K562 (cell line): ENCODE measurements at regions not wholly inside any gene's neighbourhood (a gene's known extent, or its start where the extent isn't known, plus 50 kb on each side); places are given as distances from the start of the nearest gene placed in this dataset.

Source experiments
- CEBPB ChIP-seq: fragments of 450-650 bp; IDR thresholded peaks from 2 replicates; pipeline ENCODE4 v1.6.1; 2016; ENCODE audit warnings: missing genetic modification characterization, missing compliant biosample characterization
- CTCF ChIP-seq, 3 experiments: IDR thresholded peaks in 2 of 3; conservative IDR thresholded peaks in 1 of 3; 2 replicates each; pipeline ENCODE4 v1.5.1; 2011 to 2012; ENCODE audit warnings: low read length in 3 of 3, mild to moderate bottlenecking in 3 of 3, control low read depth in 2 of 3, improper control_type of control experiment in 1 of 3, inconsistent platforms in 1 of 3, low read depth in 1 of 3, mixed read lengths in 1 of 3, moderate library complexity in 1 of 3; ENCODE audit not compliant: insufficient read depth in 2 of 3
- EP300 ChIP-seq: IDR thresholded peaks from 2 replicates; pipeline ENCODE4 v1.6.1; 2012; ENCODE audit warnings: low read length, improper control_type of control experiment
- ETV6 ChIP-seq, 3 experiments: fragments of 150-350 bp in 1 of 3; sonication (generic) in 1 of 3; formaldehyde crosslinking in 1 of 3; IDR thresholded peaks; 2 replicates each; pipeline versions ENCODE4 v1.6.1 to v1.8.0; 2014 to 2022; ENCODE audit warnings: borderline replicate concordance in 2 of 3, low read depth in 2 of 3, antibody characterized with exemption in 1 of 3, low read length in 1 of 3, mild to moderate bottlenecking in 1 of 3, missing genetic modification reagents in 1 of 3
- MED1 ChIP-seq: sonication (generic); formaldehyde crosslinking; IDR thresholded peaks from 2 replicates; pipeline ENCODE4 v1.8.1; 2023; ENCODE audit warnings: missing genetic modification reagents, borderline replicate concordance
- MITF ChIP-seq: IDR thresholded peaks from 2 replicates; pipeline ENCODE4 v1.6.1; 2014; ENCODE audit warnings: antibody characterized with exemption
- NFE2L1 ChIP-seq: fragments of 450-650 bp; IDR thresholded peaks from 2 replicates; pipeline ENCODE4 v1.6.1; 2016; ENCODE audit warnings: missing genetic modification characterization, low read depth, mild to moderate bottlenecking, missing compliant biosample characterization, moderate library complexity, borderline replicate concordance
- POLR2AphosphoS5 ChIP-seq: IDR thresholded peaks from 2 replicates; pipeline ENCODE4 v1.6.1; 2011; ENCODE audit warnings: mild to moderate bottlenecking, low read depth, low read length, moderate library complexity; ENCODE audit not compliant: control insufficient read depth, insufficient read depth
- RAD21 ChIP-seq, 2 experiments: fragments of 250-450 bp in 1 of 2; fragments of 450-650 bp in 1 of 2; sonication (Bioruptor Pico) in 1 of 2; formaldehyde crosslinking in 1 of 2; IDR thresholded peaks in 1 of 2; conservative IDR thresholded peaks in 1 of 2; 2 replicates each; pipeline versions ENCODE4 v1.4.0 to v1.8.0; 2020 to 2022; ENCODE audit warnings: mild to moderate bottlenecking in 2 of 2, moderate library complexity in 1 of 2
- TAF9B ChIP-seq: fragments of 450-650 bp; IDR thresholded peaks from 2 replicates; pipeline ENCODE4 v1.6.1; 2018; ENCODE audit warnings: mild to moderate bottlenecking; ENCODE audit not compliant: partially characterized antibody

GRCh38 chr11:103544874-103545273, 435.6 kb downstream of the DYNC2H1 start:
- no peak for TF ChIP-seq EP300
- TF ChIP-seq CTCF (IDR thresholded peaks at IDR 0.05 in 2 of 3, conservative IDR thresholded peaks at IDR 0.05 in 1 of 3; ENCODE audit: insufficient read depth in 2 of 3, low read depth in 1 of 3, low read length in 3 of 3) = no peak
- no peak for TF ChIP-seq RAD21 (CRISPR knock-in tag; conservative IDR thresholded peaks at IDR 0.05 in 1 of 2, IDR thresholded peaks at IDR 0.05 in 1 of 2)
- no peak for TF ChIP-seq POLR2AphosphoS5
- TF ChIP-seq ETV6 (IDR thresholded peaks at IDR 0.05; ENCODE audit: borderline replicate concordance in 1 of 2, low read depth in 2 of 2, low read length in 1 of 2) = no peak
- TF ChIP-seq ETV6 (CRISPR knock-in tag; IDR thresholded peaks at IDR 0.05; ENCODE audit: borderline replicate concordance) = no peak
- TF ChIP-seq MITF = no peak
- TF ChIP-seq TAF9B = no peak
- TF ChIP-seq NFE2L1 (tag) = no peak
- no peak for TF ChIP-seq MED1 (CRISPR knock-in tag)
- TF ChIP-seq CEBPB (tag) = no peak
